ENCODE measurements at regions not wholly inside any gene's neighbourhood (a gene's known extent, or its start where the extent isn't known, plus 50 kb on each side); places are given as distances from the start of the nearest gene placed in this dataset.

DNA sequence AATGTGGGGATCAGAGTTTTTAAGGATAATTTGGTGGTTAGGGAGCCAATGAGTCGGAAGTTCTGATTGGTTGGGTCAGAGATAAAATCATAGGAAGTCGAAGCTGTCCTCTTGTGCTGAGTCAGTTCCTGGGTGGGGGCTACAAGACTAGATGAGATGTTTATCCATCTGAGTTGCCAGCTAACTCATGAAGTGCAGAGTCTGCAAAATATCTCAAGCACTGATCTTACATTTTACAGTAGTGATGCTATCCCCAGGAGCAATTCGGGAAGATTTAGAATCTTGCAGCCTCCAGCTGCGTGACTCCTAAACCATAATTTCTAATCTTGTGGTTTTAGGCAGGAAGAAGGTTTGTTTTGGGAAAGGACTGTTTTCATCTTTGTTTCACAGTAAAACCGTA, 565.8 kb upstream of the SPANXN1 start:
- TF ChIP-seq, protein P1, sequence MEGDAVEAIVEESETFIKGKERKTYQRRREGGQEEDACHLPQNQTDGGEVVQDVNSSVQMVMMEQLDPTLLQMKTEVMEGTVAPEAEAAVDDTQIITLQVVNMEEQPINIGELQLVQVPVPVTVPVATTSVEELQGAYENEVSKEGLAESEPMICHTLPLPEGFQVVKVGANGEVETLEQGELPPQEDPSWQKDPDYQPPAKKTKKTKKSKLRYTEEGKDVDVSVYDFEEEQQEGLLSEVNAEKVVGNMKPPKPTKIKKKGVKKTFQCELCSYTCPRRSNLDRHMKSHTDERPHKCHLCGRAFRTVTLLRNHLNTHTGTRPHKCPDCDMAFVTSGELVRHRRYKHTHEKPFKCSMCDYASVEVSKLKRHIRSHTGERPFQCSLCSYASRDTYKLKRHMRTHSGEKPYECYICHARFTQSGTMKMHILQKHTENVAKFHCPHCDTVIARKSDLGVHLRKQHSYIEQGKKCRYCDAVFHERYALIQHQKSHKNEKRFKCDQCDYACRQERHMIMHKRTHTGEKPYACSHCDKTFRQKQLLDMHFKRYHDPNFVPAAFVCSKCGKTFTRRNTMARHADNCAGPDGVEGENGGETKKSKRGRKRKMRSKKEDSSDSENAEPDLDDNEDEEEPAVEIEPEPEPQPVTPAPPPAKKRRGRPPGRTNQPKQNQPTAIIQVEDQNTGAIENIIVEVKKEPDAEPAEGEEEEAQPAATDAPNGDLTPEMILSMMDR (IDR thresholded peaks at IDR 0.05) = no peak
- TF ChIP-seq ZFX (IDR thresholded peaks at IDR 0.05; ENCODE audit: borderline replicate concordance) = no peak

Data from 22Rv1 (cell line).